ENCODE measurements at regions not wholly inside any gene's neighbourhood (a gene's known extent, or its start where the extent isn't known, plus 50 kb on each side); places are given as distances from the start of the nearest gene placed in this dataset.

GRCh38 chr18:78001811-78002210 is 752.2 kb downstream of the GALR1 start:
- DNase-seq: no peak

GRCh38 chr18:78006006-78006773 is 756.5 kb downstream of the GALR1 start:
- no peak for DNase-seq

GRCh38 chr18:78006774-78007260 is 757.2 kb downstream of the GALR1 start:
- no peak for DNase-seq

GRCh38 chr18:78010363-78010762 is 760.7 kb downstream of the GALR1 start:
- DNase-seq: no peak

GRCh38 chr18:78017869-78018268 is 768.2 kb downstream of the GALR1 start:
- no peak for DNase-seq

GRCh38 chr18:78021196-78021595 is 771.5 kb downstream of the GALR1 start:
- DNase-seq: no peak

- no peak for DNase-seq
These were observed 781.9 kb downstream of the GALR1 start for GRCh38 chr18:78031589-78031988.

GRCh38 chr18:78031991-78032390 is 782.3 kb downstream of the GALR1 start:
- DNase-seq: no peak

- DNase-seq: no peak
These were observed 782.9 kb downstream of the GALR1 start for GRCh38 chr18:78032574-78032973.

- no peak for DNase-seq
These were observed 785.1 kb downstream of the GALR1 start for GRCh38 chr18:78034755-78035154.

GRCh38 chr18:78041218-78041617 is 791.6 kb downstream of the GALR1 start:
- no peak for DNase-seq

GRCh38 chr18:78046631-78047030 is 797.0 kb downstream of the GALR1 start:
- no peak for DNase-seq

- DNase-seq: no peak
These were observed 799.6 kb downstream of the GALR1 start for GRCh38 chr18:78049281-78049680.

- no peak for DNase-seq
These were observed 805.2 kb downstream of the GALR1 start for GRCh38 chr18:78054801-78055200.

- DNase-seq: no peak
These were observed 806.4 kb downstream of the GALR1 start for GRCh38 chr18:78056011-78056410.

GRCh38 chr18:78069784-78070664 is 820.4 kb downstream of the GALR1 start:
- DNase-seq: no peak

- no peak for DNase-seq
These were observed 821.6 kb downstream of the GALR1 start for GRCh38 chr18:78071166-78071710.

GRCh38 chr18:78071776-78072175 is 822.1 kb downstream of the GALR1 start:
- DNase-seq: no peak

GRCh38 chr18:78072375-78072774 is 822.7 kb downstream of the GALR1 start:
- no peak for DNase-seq

GRCh38 chr18:78073275-78073674 is 823.6 kb downstream of the GALR1 start:
- no peak for DNase-seq

- no peak for DNase-seq
These were observed 824.9 kb downstream of the GALR1 start for GRCh38 chr18:78074400-78075020.

GRCh38 chr18:78080081-78080480 is 830.4 kb downstream of the GALR1 start:
- no peak for DNase-seq

- DNase-seq: no peak
These were observed 831.1 kb downstream of the GALR1 start for GRCh38 chr18:78080761-78081160.

Measured in CD4-positive, alpha-beta T cell treated with Interleukin-15 for 1 hour (primary cell).